NB4 (cell line): ENCODE measurements at regions not wholly inside any gene's neighbourhood (a gene's known extent, or its start where the extent isn't known, plus 50 kb on each side); places are given as distances from the start of the nearest gene placed in this dataset.
"Not testable (repeated sequence)": the region's sequence is repeated elsewhere in the genome, so short reads cannot be mapped to it uniquely, and the experiment has no call there.

Experiments used
- DNase-seq: peaks from one replicate; pipeline ENCODE4 v3.0.0; 2010; ENCODE audit warnings: low read depth
- H3K4me3 ChIP-seq: one replicate; pipeline ENCODE4 v1.5.1; 2011; ENCODE audit warnings: mild to moderate bottlenecking, low read depth, low read length, moderate library complexity
- CTCF ChIP-seq: IDR thresholded peaks from one replicate; pipeline ENCODE4 v1.5.1; 2012; ENCODE audit warnings: low read depth, low read length
- MAX ChIP-seq: IDR thresholded peaks from 2 replicates; pipeline ENCODE4 v1.6.1; 2011; ENCODE audit warnings: low read depth, low read length
- MYC ChIP-seq: IDR thresholded peaks from 2 replicates; pipeline ENCODE4 v1.6.1; 2011; ENCODE audit warnings: low read depth, low read length
- POLR2A ChIP-seq: IDR thresholded peaks from 2 replicates; pipeline ENCODE4 v1.6.1; 2011; ENCODE audit warnings: mild to moderate bottlenecking; ENCODE audit not compliant: insufficient read length; ENCODE audit errors: extremely low read depth

GRCh38 chrX:26914232-26914631 lies 548.9 kb downstream of the PPP4R3C start:
- H3K4me3 ChIP-seq: no peak overlapping the region
- TF ChIP-seq MYC: no peak
- DNase-seq: no peak

GRCh38 chrX:26911785-26912184 lies 551.4 kb downstream of the PPP4R3C start:
- DNase-seq, H3K4me3 ChIP-seq: not testable (repeated sequence)

GRCh38 chrX:26909728-26910127 lies 553.4 kb downstream of the PPP4R3C start:
- TF ChIP-seq MYC (no peak), POLR2A (no peak), CTCF (no peak), MAX (no peak)
- no peak overlapping the region for H3K4me3 ChIP-seq
- DNase-seq: no peak

- TF ChIP-seq MYC: no peak
- TF ChIP-seq CTCF: no peak
- DNase-seq: no peak
- H3K4me3 ChIP-seq: no peak overlapping the region
Observed at GRCh38 chrX:26908218-26908617, 554.9 kb downstream of the PPP4R3C start.

GRCh38 chrX:26889574-26889973 lies 573.6 kb downstream of the PPP4R3C start:
- DNase-seq: no peak
- no peak overlapping the region for H3K4me3 ChIP-seq
- TF ChIP-seq POLR2A (no peak), CTCF (no peak), MYC (no peak), MAX (no peak)

- TF ChIP-seq MAX: no peak
- no peak for TF ChIP-seq CTCF
- no peak for TF ChIP-seq MYC
- no peak for TF ChIP-seq POLR2A
- DNase-seq: no peak
- H3K4me3 ChIP-seq: no peak overlapping the region
Observed at GRCh38 chrX:26873736-26874135, 589.4 kb downstream of the PPP4R3C start.

GRCh38 chrX:26871967-26872366 lies 591.2 kb downstream of the PPP4R3C start:
- DNase-seq: no peak
- TF ChIP-seq CTCF (no peak), POLR2A (no peak), MYC (no peak), MAX (no peak)
- H3K4me3 ChIP-seq: no peak overlapping the region
